22Rv1 (cell line): ENCODE measurements at regions not wholly inside any gene's neighbourhood (a gene's known extent, or its start where the extent isn't known, plus 50 kb on each side); places are given as distances from the start of the nearest gene placed in this dataset.

Source experiments
- CTCF ChIP-seq: fragments of 450-650 bp; IDR thresholded peaks from 2 replicates; pipeline ENCODE4 v1.5.1; 2017; ENCODE audit warnings: mild to moderate bottlenecking
- ZFX ChIP-seq: fragments of 450-650 bp; IDR thresholded peaks from 2 replicates; pipeline ENCODE4 v1.6.1; 2017; ENCODE audit warnings: antibody characterized with exemption, borderline replicate concordance

GRCh38 chrX:28278251-28278650 is 297.0 kb upstream of the DCAF8L1 start:
- no peak for TF ChIP-seq CTCF
- no peak for TF ChIP-seq ZFX
